Tibial nerve (tissue), 4 donors: ENCODE measurements at regions not wholly inside any gene's neighbourhood (a gene's known extent, or its start where the extent isn't known, plus 50 kb on each side); places are given as distances from the start of the nearest gene placed in this dataset.

Source experiments
- CTCF ChIP-seq, 5 experiments: fragments of 200-600 bp in 3 of 5; fragments of 450-650 bp in 2 of 5; sonication (generic) in 3 of 5; IDR thresholded peaks; one replicate each; pipeline ENCODE4 v1.5.1; 2016 to 2019; ENCODE audit warnings: antibody characterized with exemption in 5 of 5, mild to moderate bottlenecking in 3 of 5, moderate library complexity in 2 of 5
- EP300 ChIP-seq, 2 donors: sonication (generic); formaldehyde crosslinking; IDR thresholded peaks; one replicate each; pipeline ENCODE4 v1.6.1; 2017; ENCODE audit warnings: antibody characterized with exemption in 2 of 2, mild to moderate bottlenecking in 1 of 2
- POLR2A ChIP-seq, 2 donors: fragments of 450-650 bp; IDR thresholded peaks; one replicate each; pipeline ENCODE4 v1.6.1; 2017; ENCODE audit warnings: antibody characterized with exemption in 2 of 2, mild to moderate bottlenecking in 2 of 2, moderate library complexity in 2 of 2

GRCh38 chr5:155276231-155276630, 262.7 kb downstream of the KIF4B start:
- TF ChIP-seq CTCF (IDR thresholded peaks at IDR 0.05), result no peak
- no peak for TF ChIP-seq EP300 (IDR thresholded peaks at IDR 0.05)
- no peak for TF ChIP-seq POLR2A (IDR thresholded peaks at IDR 0.05)
